NCI-H510A treated with DMSO at 0.1 percent for 48 hours (cell line): ENCODE measurements at regions not wholly inside any gene's neighbourhood (a gene's known extent, or its start where the extent isn't known, plus 50 kb on each side); places are given as distances from the start of the nearest gene placed in this dataset.
"Not testable (repeated sequence)": the region's sequence is repeated elsewhere in the genome, so short reads cannot be mapped to it uniquely, and the experiment has no call there.

Experiments
- DNase-seq: peaks from one replicate; lab custom pipeline; 2025; lab: John Stamatoyannopoulos, UW

- no peak for DNase-seq
Measured at GRCh38 chr3:64806668-64807605, 119.1 kb upstream of the ADAMTS9 start.

GRCh38 chr3:64805978-64806377, 118.2 kb upstream of the ADAMTS9 start:
- DNase-seq, result no peak

GRCh38 chr3:64805248-64805647, 117.4 kb upstream of the ADAMTS9 start:
- no peak for DNase-seq

GRCh38 chr3:64803469-64803868, 115.7 kb upstream of the ADAMTS9 start:
- no peak for DNase-seq

- DNase-seq, result no peak
Measured at GRCh38 chr3:64802460-64802859, 114.7 kb upstream of the ADAMTS9 start.

GRCh38 chr3:64801856-64802255, 114.1 kb upstream of the ADAMTS9 start:
- no peak for DNase-seq

- no peak for DNase-seq
Measured at GRCh38 chr3:64799606-64800005, 111.8 kb upstream of the ADAMTS9 start.

GRCh38 chr3:64798316-64798715, 110.5 kb upstream of the ADAMTS9 start:
- DNase-seq, result no peak

GRCh38 chr3:64796607-64797399, 109.0 kb upstream of the ADAMTS9 start:
- no peak for DNase-seq

- DNase-seq, result no peak
Measured at GRCh38 chr3:64792445-64792844, 104.6 kb upstream of the ADAMTS9 start.

- no peak for DNase-seq
Measured at GRCh38 chr3:64789111-64789510, 101.3 kb upstream of the ADAMTS9 start.

GRCh38 chr3:64783200-64783599, 95.4 kb upstream of the ADAMTS9 start:
- no peak for DNase-seq

GRCh38 chr3:64780923-64781322, 93.1 kb upstream of the ADAMTS9 start:
- not testable (repeated sequence) for DNase-seq

GRCh38 chr3:64773137-64773536, 85.3 kb upstream of the ADAMTS9 start:
- DNase-seq, result no peak

GRCh38 chr3:64766440-64766839, 78.6 kb upstream of the ADAMTS9 start:
- no peak for DNase-seq

GRCh38 chr3:64765947-64766346, 78.1 kb upstream of the ADAMTS9 start:
- no peak for DNase-seq

GRCh38 chr3:64764386-64764929, 76.7 kb upstream of the ADAMTS9 start:
- DNase-seq, result no peak

GRCh38 chr3:64763980-64764379, 76.2 kb upstream of the ADAMTS9 start:
- no peak for DNase-seq

GRCh38 chr3:64761729-64762128, 73.9 kb upstream of the ADAMTS9 start:
- no peak for DNase-seq

- no peak for DNase-seq
Measured at GRCh38 chr3:64760258-64760657, 72.5 kb upstream of the ADAMTS9 start.

- DNase-seq, result no peak
Measured at GRCh38 chr3:64759811-64760210, 72.0 kb upstream of the ADAMTS9 start.

- no peak for DNase-seq
Measured at GRCh38 chr3:64756398-64756986, 68.7 kb upstream of the ADAMTS9 start.
